Left renal pelvis (tissue), 4 donors: ENCODE measurements at regions not wholly inside any gene's neighbourhood (a gene's known extent, or its start where the extent isn't known, plus 50 kb on each side); places are given as distances from the start of the nearest gene placed in this dataset.

Experiments used
- DNase-seq, 4 donors: peaks; one replicate each; pipeline ENCODE4 v3.0.0-alpha.2; 2013; ENCODE audit warnings: low read depth in 4 of 4, low spot score in 3 of 4

DNA sequence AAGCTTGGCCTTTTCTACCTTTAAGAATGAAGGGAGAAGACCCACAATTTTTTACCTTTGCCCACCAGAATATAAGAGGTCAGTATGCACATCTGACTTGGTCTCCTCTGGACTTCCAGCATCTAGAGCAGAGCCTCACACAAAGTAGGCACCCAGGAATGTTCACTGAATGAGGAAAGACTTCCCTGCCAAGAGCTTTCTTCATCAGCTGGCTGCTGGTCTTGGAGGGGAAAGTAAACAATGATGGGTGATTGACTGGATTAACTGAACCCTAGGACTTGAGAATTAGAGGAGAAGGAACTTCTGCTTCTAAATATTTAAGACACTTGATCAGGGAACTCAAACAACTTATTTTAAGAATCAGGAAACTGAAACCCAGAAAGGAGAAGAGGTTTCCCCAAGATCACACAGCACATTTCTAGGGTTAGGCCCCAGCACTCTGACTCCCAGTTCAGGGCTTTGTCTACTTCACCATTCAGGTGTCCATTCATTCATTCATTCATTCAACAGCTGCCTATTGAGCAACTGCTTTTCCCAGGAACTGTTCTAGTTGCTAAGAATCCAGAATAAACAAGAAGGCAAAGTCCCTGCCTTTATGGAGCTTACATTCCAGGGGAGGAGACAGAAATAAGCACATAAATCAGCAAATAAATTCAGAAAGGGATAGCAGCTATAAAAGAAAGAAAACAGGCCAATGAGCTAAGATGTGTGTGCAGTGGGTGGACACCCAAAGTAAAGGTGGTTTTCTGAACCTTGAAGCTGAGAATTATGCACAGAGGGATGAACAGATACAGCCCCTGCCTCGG lies 216.9 kb upstream of the LRFN2 start:
- DNase-seq = no peak

DNA sequence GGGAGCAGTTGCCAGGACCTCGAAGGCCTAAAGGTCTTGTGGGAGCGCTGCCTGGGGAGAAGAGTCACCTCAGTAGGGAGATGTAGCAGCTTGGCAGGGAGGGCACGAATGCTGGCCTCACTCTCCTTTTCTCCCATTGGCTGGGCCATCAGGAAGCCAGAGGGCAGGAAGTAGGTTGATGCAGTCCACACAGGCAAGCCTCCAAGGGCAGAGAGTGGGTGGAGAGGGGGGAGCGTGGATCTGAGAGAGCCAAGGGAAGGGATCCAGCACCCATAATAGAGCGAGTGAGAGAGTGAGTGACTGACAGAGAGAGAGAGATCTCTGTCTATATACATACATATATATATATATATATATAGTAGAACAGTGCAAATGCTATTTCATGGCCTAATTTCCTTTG lies 215.3 kb upstream of the LRFN2 start:
- no peak for DNase-seq

DNA sequence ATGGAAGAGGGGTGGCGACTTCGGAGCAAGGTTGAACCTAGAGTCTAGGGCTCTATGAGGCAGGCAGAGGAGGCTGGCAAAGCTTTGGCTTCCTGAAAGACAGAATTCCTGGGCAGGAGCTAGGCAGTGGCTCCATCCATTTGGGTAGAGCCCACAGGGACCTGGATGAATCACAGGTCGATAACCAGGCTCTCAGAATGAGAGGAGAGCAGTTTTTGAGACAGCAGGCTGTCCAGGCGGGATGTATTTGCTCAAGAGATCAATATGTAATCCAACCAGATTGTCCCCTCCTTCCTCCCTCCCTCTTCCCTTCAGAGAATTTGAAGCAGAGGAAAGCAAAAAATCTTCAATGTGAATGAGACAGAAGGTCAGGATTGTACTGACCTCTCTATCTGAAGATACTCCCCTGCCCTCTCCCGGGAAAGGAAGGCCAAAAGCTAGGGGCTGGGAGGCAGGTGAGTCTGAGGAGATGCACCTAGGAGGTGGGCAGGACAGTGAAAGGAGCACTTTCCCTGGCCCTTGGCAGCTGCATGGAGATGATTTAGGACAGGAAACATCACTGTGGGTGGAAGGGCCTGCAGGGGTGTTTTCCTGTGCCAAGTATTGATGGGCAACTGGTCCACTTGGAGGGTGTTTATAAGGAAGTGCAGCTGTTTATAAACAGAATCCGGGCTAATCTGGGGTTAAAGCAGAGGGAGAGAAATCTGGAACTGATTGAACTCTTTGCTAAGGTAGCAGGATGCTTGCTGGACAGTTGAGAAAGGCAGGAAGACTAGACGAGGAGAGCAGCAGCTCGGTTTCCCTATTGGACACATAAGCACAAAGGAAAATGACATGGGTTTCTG lies 212.4 kb upstream of the LRFN2 start:
- DNase-seq = no peak

DNA sequence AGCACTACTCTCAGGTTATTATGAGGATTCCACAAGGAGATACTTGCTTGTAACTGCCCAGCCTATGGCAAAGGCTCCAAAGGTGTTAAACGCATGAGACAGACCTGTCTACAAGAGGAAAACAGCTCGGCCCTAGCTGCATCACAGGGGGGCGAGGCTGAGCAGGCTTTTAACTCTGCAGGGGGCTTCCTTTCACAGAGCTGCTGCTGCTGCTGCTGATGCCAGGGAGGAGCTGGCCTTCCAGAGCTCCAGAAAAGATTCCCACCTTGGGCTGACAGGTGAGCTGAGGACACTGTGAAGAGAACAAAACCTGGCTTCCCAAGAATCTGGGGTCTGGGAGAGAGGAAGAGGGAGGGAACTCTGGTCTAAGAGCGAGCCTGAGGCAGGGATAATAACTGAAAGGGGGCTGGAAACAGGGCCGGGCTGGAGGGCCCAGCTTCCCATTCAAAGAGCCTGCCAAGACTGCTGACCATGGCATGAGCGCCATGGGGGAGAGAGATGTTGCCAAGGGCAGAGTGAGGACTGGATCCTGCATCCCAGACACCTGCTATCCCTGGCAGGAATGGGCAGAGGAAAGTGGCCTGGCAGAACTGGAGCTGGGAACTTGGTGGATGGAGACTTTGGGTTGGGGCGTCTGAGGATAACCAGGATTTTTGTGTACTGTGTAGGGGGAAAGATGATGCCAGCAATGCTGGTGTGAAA lies 211.1 kb upstream of the LRFN2 start:
- DNase-seq = no peak

DNA sequence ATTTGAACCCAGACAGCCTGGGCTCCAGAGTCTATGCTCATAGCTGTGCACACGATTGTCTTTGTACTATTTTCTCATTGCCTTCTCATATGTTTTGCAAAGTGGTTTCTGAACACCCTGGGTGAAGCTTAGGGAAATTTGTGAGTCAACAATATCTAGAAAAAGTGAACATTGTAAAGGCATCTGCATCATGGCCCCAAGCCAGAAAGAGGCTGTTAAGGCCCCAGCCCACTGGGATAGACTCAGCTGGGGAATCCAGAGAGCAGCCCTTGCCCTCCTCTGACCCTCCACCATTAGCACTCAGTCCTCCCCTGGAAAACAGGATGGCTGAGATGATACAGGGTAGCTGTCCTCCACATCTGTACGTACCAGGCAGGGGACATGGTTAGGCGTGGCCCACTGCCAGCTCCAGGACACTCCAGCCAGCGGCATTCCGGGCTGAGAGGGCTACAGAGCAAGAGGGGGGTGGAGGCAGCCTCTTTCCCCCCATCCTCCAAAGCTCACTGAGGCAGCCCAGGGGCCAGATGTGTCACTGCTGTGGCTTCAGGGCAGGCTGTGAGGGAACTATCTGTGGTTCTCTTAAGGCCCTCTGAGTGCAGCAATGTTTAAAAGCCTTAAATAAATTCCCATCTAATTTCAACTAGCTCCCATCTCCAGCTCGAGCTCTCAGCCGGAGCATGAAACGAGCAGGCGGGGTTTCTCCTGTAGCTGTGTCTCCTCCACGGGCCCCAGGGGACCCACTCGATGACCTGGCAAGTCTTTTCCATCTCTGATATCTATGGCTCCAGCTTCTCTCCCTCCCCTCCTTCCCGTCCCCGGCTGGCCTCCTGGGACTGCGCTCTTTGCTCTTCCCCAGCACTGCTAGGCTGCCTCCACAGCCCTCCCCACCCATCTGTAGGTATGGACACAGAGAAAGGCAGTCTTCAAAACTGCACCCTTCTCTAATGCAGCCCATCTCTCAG lies 209.4 kb upstream of the LRFN2 start:
- no peak for DNase-seq

DNA sequence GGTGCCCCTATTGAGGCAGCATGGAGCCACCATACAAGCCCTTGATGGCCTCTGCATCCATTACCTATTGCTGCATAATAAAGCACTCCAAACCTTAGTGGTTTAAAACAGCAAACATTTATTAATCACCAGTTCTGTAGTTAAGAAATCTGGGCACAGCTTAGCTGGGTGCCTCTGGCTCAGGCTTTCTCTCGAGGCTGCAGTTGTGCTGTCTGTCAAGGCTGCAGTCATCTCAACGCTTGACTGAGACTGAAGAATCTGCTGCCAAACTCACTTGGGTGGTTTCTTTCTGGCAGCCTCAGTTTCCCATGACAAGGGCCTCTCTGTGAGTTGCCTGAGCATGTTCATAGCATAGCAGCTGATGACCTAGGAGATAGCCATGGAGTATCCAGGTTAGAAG lies 207.4 kb upstream of the LRFN2 start:
- no peak for DNase-seq

DNA sequence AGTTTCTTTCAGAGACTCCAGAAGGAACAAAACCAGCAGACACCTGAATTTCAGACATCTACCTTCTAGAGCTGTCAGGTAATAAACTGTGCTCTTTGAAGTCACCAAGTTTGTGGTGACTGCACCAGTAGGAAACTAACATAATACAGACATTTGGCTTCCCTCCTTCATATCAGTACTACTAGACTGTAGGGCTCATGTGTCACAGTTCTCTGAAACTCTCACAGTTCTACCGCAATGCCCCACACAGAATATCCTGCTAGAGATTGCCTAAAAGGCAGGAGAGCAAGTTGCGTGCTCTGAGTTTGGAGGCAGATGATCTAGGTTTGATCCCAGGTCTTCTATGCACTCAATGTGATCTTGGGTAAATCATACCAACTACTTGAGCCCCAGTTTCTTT lies 205.0 kb upstream of the LRFN2 start:
- no peak for DNase-seq

DNA sequence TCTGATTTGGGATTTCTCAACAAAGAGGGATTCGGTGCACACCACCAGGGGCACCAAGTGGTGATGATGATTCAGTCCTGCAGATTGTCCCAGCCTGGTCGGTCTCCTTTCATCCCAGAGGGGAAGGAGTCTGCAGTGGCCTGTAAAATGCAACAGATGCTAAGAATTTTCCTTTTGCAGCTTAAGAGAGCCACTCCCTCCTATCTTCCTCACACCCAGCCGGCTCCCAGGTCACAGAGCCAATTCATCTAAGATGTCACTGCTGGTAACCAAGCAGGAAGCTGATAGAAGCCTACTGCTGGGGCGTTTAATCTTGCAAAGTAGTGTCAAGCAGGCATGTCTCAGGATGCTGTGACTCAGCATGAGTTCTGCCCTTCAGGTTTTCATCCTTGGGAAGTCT lies 203.8 kb upstream of the LRFN2 start:
- DNase-seq = no peak

DNA sequence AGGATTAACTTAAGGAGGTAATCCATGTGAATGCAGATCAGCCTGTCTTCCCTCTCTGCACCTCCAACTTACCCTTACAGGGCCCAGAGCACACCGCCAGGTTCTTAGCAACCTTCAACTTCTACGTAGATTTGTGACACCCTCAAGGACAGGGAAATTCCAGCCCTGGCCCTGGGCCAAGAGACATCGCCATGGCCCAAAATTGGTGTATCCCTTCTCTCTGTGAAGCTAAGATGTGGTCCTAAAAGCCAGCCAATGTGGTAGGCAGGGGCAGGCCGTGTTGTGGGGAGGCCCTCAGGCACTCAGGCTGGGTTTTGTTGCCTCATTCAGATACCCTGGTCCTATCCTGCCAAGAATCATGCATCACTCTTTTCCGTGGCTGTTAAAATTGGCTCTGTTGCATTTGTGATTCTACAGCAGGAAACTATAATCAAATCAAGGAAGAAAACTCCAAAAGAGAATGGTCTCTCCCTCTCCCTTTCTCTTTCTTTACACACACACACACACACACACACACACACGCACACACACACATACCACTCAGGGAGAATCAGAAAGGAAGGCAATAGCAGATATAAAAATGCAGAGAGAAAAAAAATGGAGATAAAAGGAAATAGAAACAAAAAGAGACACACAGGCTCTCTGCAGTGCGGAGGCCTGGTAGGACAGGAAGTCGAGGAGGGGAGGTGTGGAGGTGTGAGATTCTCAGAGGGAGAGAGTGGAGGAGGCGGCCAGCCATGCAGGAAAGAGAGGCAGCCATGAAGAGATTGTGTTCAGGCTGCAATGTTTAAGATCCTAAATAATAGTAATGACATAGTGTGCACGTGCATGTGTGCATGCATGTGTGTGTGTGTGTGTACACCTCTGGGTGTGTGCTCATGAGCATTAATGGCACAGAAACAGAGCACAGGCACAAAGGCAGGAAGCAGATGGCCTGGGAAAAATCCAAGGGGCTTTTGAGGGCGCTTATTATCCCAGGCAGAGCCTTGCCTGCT lies 201.8 kb upstream of the LRFN2 start:
- no peak for DNase-seq

DNA sequence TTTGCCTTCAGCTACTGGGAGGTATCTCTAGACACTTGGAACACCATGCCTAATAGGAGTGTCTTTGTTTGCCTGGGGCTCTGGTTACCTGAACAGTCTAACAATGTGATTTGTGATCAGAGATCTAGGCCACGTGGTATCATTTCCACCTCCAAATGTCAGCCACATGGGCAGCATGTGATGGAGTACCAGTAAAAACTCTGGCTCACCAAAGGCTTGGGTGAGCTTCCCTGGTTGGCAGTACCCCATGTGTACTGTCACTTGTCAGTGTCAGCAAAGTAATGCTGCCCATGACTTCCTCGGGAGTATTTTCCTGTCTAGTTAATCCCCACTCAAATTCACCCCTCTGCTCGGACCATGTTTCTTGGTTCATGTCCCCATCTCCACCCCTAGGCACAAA lies 195.2 kb upstream of the LRFN2 start:
- DNase-seq = no peak

DNA sequence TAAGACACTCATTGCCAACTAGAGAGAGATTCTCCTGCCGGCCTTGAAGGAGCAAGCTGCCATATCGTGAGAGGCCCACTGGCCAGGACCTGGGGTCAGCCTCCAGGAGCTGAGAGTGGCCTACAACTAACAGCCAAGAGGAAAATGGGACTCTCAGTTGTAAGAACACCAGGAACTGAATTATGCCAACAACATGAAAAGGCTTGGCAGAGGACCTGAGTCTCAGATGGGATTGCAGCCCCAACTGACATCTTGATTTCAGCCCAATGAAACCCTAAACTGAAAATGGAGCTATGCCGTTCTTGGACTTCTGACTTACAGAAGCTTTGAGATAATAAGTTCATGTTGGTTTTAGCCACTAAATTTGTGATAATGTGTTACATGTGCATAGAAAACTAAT lies 193.5 kb upstream of the LRFN2 start:
- no peak for DNase-seq

DNA sequence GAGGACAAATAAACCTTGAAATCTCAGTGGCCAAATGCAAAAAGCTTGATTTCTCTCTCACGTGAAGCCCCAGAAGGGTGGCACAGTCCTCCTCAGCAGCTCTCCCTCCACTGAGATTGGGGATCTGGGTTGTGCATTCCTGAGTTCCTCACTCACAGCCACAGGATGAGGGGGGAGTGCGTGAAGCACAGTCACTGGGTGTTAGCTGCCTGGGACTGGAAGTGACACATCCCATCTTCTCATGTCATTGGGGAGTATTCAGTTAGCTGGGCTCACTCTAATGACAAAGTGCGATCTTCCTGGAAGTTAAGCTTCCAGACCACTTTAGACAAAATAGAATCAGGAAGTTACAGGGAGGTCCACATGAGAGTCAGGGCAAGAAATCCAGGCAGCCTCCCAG lies 192.2 kb upstream of the LRFN2 start:
- no peak for DNase-seq

DNA sequence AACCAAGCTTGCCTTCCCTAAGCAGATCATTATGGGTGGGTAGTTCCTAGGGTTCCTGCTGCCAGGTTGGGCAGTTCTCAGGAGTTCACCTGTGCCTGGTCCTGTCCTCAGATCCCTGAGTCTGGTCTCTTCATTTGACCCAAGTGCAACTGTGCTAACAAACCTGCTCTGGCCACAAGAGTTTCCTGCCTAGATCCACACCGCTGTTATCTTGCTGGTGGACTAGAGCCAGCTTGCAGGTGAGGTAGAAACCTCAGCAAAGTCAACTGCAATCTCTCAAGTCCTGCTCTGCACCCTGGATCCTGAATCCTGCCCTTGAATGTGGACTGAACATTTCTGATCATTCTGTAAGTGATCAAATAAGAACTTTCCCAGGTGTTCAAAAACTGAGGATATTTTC lies 191.8 kb upstream of the LRFN2 start:
- no peak for DNase-seq

DNA sequence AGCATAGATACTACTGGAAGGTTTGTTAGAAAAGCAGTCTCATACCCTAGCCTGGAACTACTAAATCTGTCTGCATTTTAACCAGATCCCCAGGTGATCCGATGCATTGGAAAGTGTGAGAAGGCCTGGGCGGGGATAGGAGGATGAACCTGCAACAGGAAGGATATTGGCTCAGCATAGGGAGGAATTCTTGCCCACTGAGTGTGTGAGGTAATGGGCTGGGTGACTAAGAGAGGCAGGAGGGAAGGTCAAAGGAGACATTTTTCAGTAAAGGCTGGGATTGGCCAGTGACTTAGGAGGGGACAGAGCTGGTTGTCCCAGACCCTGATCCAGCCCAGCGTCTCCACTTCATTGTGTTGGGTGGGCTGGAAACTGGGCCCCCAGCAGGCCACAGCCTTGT lies 191.0 kb upstream of the LRFN2 start:
- DNase-seq = no peak

DNA sequence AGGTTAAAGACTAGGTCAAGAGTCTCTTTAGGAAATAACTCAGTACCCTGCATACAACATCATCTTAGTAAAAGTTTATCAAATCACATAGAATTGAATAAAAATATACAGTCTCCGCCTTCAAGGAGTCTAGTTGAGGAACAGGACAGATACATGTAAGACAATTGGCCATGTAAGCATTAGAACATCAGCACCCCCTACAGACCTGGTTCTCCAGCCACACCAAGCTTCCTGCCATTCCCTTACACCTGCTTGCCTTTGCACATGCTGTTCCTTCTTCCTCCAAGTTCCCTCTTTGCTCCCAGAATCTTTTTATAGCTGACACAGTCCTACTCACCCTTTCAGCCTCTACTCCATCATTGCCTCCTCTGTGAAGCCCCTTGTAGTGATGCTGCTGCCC lies 187.8 kb upstream of the LRFN2 start:
- DNase-seq = no peak

DNA sequence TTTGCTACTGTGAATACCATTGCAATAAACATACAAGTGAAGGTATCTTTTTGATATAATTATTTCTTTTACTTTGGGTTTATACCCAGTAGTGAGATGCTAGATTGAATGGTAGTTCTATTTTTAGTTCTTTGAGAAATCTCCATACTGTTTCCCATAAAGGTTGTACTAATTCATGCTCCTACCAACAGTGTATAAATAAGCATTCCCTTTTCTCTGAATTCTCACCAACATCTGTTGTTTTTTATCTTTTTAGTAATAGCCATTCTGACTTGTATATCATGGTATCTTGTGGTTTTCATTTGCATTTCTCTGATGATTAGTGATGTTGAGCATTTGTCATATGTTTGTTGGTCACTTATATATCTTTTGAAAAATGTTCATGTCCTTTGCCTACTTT lies 183.6 kb upstream of the LRFN2 start:
- no peak for DNase-seq

DNA sequence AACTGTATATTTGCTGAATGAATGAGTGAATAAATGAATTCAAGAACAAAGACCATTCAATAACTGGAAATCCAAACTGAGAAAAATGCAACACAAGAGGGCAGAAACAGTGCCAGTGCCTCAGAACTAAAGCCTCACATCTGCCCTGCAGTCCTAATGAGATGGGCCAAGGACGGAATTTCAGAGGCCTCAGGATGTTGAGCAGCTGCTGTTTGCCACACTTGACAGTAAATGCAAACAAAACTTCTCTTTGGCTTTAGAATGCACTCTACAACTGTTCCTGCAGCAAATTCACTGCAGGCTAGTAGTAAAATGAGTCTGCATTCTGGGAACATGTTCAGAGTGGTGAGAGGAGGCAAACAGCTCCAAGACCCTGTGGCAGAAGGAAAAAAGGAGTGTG lies 177.6 kb upstream of the LRFN2 start:
- DNase-seq = no peak

DNA sequence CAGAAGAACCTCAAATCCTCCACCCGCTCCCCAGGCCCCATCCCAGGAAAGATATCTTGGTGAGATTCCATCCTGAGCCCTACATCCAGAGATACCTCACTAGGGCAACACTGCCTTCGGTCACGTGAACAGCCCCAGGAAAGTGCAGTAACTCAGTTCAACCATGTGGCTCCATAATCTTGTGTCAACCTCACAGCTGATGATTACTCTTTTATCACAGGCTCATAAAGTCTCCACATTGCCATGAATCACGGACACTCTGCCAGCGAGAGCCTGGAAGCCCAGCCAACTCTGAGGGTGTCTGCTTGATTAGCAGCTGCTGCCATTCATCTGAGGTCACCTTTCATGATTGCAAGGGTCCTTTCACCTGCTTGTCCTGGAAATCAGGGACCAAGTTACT lies 175.8 kb upstream of the LRFN2 start:
- no peak for DNase-seq

DNA sequence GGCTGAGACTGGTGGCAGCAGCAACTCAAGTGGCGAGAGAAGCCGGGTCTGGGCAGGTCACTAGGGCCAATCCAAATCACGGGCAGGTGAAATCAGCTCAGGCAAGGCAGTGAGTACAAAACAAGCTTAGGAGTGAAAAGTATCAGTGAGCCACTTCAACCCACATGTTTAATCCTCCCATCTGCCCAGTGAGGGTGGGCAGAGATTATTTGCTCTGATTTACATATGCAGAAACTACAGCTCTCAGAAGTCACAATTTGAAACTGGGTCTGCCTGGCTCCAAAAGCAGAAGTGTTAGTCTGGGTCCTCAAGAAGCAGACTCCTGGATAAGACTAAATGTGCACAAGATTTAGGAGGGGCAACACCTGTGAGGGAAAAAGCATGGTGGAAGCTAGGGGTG lies 173.7 kb upstream of the LRFN2 start:
- DNase-seq = no peak
